GM18498 (cell line): ENCODE measurements at regions not wholly inside any gene's neighbourhood (a gene's known extent, or its start where the extent isn't known, plus 50 kb on each side); places are given as distances from the start of the nearest gene placed in this dataset.

Source experiments
- ATAC-seq: cut with Tn5 transposase; IDR thresholded peaks from one replicate; pipeline ENCODE4 v1.9.1; 2021; ENCODE audit warnings: mild to moderate bottlenecking, moderate library complexity; ENCODE audit not compliant: unreplicated experiment

- peak; percentile 46 for ATAC-seq
These were observed 299.7 kb downstream of the CWC27 start for GRCh38 chr5:65068410-65068809.

- ATAC-seq = no peak
These were observed 301.3 kb downstream of the CWC27 start for GRCh38 chr5:65070026-65070425.

- ATAC-seq = no peak
These were observed 304.1 kb downstream of the CWC27 start for GRCh38 chr5:65072850-65073249.

- ATAC-seq = no peak
These were observed 304.5 kb downstream of the CWC27 start for GRCh38 chr5:65073250-65073661.

- no peak for ATAC-seq
These were observed 307.0 kb downstream of the CWC27 start for GRCh38 chr5:65075623-65076250.

- ATAC-seq = peak; percentile 88
These were observed 307.6 kb downstream of the CWC27 start for GRCh38 chr5:65076251-65076869.

- no peak for ATAC-seq
These were observed 308.9 kb downstream of the CWC27 start for GRCh38 chr5:65077653-65078052.

- ATAC-seq = no peak
These were observed 309.6 kb downstream of the CWC27 start for GRCh38 chr5:65078331-65078730.

GRCh38 chr5:65081071-65081470 is 312.3 kb downstream of the CWC27 start:
- no peak for ATAC-seq

GRCh38 chr5:65084795-65085515 is 316.2 kb downstream of the CWC27 start:
- no peak for ATAC-seq

- ATAC-seq = no peak
These were observed 316.8 kb downstream of the CWC27 start for GRCh38 chr5:65085516-65085850.

GRCh38 chr5:65086234-65086890 is 317.6 kb downstream of the CWC27 start:
- ATAC-seq = no peak

GRCh38 chr5:65087154-65087553 is 318.4 kb downstream of the CWC27 start:
- no peak for ATAC-seq

- ATAC-seq = no peak
These were observed 325.5 kb downstream of the CWC27 start for GRCh38 chr5:65094279-65094678.

- no peak for ATAC-seq
These were observed 329.7 kb downstream of the CWC27 start for GRCh38 chr5:65098393-65098792.
